Activated naive CD8-positive, alpha-beta T cell treated with anti-CD3 and anti-CD28 coated beads for 36 hours (primary cell): ENCODE measurements at regions not wholly inside any gene's neighbourhood (a gene's known extent, or its start where the extent isn't known, plus 50 kb on each side); places are given as distances from the start of the nearest gene placed in this dataset.
"Not testable (repeated sequence)": the region's sequence is repeated elsewhere in the genome, so short reads cannot be mapped to it uniquely, and the experiment has no call there.

Experiments
- DNase-seq: peaks from one replicate; pipeline ENCODE4 v3.0.0; 2021
- H3K27ac Mint-ChIP-seq: one replicate; pipeline ENCODE4 v1.8.0; 2022; ENCODE audit warnings: mild to moderate bottlenecking, moderate library complexity, mixed read lengths
- H3K27me3 Mint-ChIP-seq: one replicate; pipeline ENCODE4 v1.8.0; 2022; ENCODE audit warnings: mild to moderate bottlenecking, mixed read lengths
- H3K36me3 Mint-ChIP-seq: one replicate; pipeline ENCODE4 v1.8.0; 2021; ENCODE audit warnings: mild to moderate bottlenecking, mixed read lengths
- H3K4me1 Mint-ChIP-seq: one replicate; pipeline ENCODE4 v1.8.0; 2021; ENCODE audit warnings: mixed read lengths
- H3K4me3 Mint-ChIP-seq: one replicate; pipeline ENCODE4 v1.8.0; 2022; ENCODE audit warnings: mild to moderate bottlenecking, moderate library complexity, mixed read lengths
- H3K9me3 Mint-ChIP-seq: one replicate; pipeline ENCODE4 v1.8.0; 2022; ENCODE audit warnings: mixed read lengths

- no peaks in the 10 kb centered on the region for H3K36me3 Mint-ChIP-seq
- no peaks in the 10 kb centered on the region for H3K27me3 Mint-ChIP-seq
- H3K9me3 Mint-ChIP-seq: no peaks in the 10 kb centered on the region
- DNase-seq: no peak
- H3K27ac Mint-ChIP-seq: no peak overlapping the region
- H3K4me1 Mint-ChIP-seq: no peaks in the 10 kb centered on the region
- no peak overlapping the region for H3K4me3 Mint-ChIP-seq
Observed at GRCh38 chr18:38789141-38789540, 1223.5 kb upstream of the CELF4 start.

- DNase-seq: no peak
- Mint-ChIP-seq H3K4me3 (no peak overlapping the region), H3K27ac (no peak overlapping the region), H3K4me1 (no peaks in the 10 kb centered on the region), H3K9me3 (no peaks in the 10 kb centered on the region), H3K27me3 (no peaks in the 10 kb centered on the region), H3K36me3 (no peaks in the 10 kb centered on the region)
Observed at GRCh38 chr18:38786906-38787305, 1221.3 kb upstream of the CELF4 start.

GRCh38 chr18:38771620-38772019 lies 1206.0 kb upstream of the CELF4 start:
- not testable (repeated sequence) for H3K36me3 Mint-ChIP-seq, H3K27me3 Mint-ChIP-seq, H3K9me3 Mint-ChIP-seq, DNase-seq, H3K27ac Mint-ChIP-seq, H3K4me1 Mint-ChIP-seq, H3K4me3 Mint-ChIP-seq

GRCh38 chr18:38768504-38768903 lies 1202.9 kb upstream of the CELF4 start:
- Mint-ChIP-seq H3K36me3 (no peaks in the 10 kb centered on the region), H3K9me3 (peaks cover 2% of the 10 kb centered on the region), H3K27ac (no peak overlapping the region), H3K27me3 (no peaks in the 10 kb centered on the region), H3K4me1 (no peaks in the 10 kb centered on the region), H3K4me3 (no peak overlapping the region)
- DNase-seq: no peak

GRCh38 chr18:38759457-38759856 lies 1193.9 kb upstream of the CELF4 start:
- Mint-ChIP-seq H3K4me3 (no peak overlapping the region), H3K27ac (no peak overlapping the region), H3K36me3 (no peaks in the 10 kb centered on the region), H3K9me3 (no peaks in the 10 kb centered on the region), H3K27me3 (peaks cover 20% of the 10 kb centered on the region), H3K4me1 (no peaks in the 10 kb centered on the region)
- no peak for DNase-seq

- H3K27ac Mint-ChIP-seq: no peak overlapping the region
- no peaks in the 10 kb centered on the region for H3K36me3 Mint-ChIP-seq
- H3K9me3 Mint-ChIP-seq: no peaks in the 10 kb centered on the region
- no peak overlapping the region for H3K4me3 Mint-ChIP-seq
- DNase-seq: no peak
- H3K27me3 Mint-ChIP-seq: peaks cover 20% of the 10 kb centered on the region
- peaks cover 2% of the 10 kb centered on the region for H3K4me1 Mint-ChIP-seq
Observed at GRCh38 chr18:38756436-38756835, 1190.8 kb upstream of the CELF4 start.

- Mint-ChIP-seq H3K36me3 (no peaks in the 10 kb centered on the region), H3K4me1 (peaks cover 2% of the 10 kb centered on the region), H3K4me3 (no peak overlapping the region), H3K9me3 (no peaks in the 10 kb centered on the region), H3K27me3 (peaks cover 11% of the 10 kb centered on the region), H3K27ac (no peak overlapping the region)
- DNase-seq: no peak
Observed at GRCh38 chr18:38752430-38752829, 1186.8 kb upstream of the CELF4 start.

- Mint-ChIP-seq H3K4me1 (peaks cover 2% of the 10 kb centered on the region), H3K27me3 (peaks cover 8% of the 10 kb centered on the region), H3K36me3 (no peaks in the 10 kb centered on the region), H3K4me3 (no peak overlapping the region), H3K9me3 (no peaks in the 10 kb centered on the region), H3K27ac (no peak overlapping the region)
- DNase-seq: no peak
Observed at GRCh38 chr18:38751898-38752297, 1186.3 kb upstream of the CELF4 start.

- Mint-ChIP-seq H3K36me3 (no peaks in the 10 kb centered on the region), H3K4me1 (peaks cover 2% of the 10 kb centered on the region), H3K27ac (no peak overlapping the region), H3K9me3 (no peaks in the 10 kb centered on the region), H3K4me3 (no peak overlapping the region), H3K27me3 (peaks cover 6% of the 10 kb centered on the region)
- DNase-seq: no peak
Observed at GRCh38 chr18:38751211-38751610, 1185.6 kb upstream of the CELF4 start.

GRCh38 chr18:38750751-38751150 lies 1185.2 kb upstream of the CELF4 start:
- Mint-ChIP-seq H3K9me3 (no peaks in the 10 kb centered on the region), H3K36me3 (no peaks in the 10 kb centered on the region)

GRCh38 chr18:38747153-38747552 lies 1181.6 kb upstream of the CELF4 start:
- no peaks in the 10 kb centered on the region for H3K9me3 Mint-ChIP-seq
- H3K4me3 Mint-ChIP-seq: no peak overlapping the region
- H3K4me1 Mint-ChIP-seq: no peaks in the 10 kb centered on the region
- H3K36me3 Mint-ChIP-seq: no peaks in the 10 kb centered on the region
- DNase-seq: no peak
- H3K27ac Mint-ChIP-seq: no peak overlapping the region
- peaks cover 6% of the 10 kb centered on the region for H3K27me3 Mint-ChIP-seq

More at GRCh38 chr18:38750751-38751150, 1185.2 kb upstream of the CELF4 start:
- Mint-ChIP-seq H3K27ac (no peak overlapping the region), H3K4me3 (no peak overlapping the region), H3K4me1 (peaks cover 2% of the 10 kb centered on the region), H3K27me3 (peaks cover 4% of the 10 kb centered on the region)
- DNase-seq: no peak

GRCh38 chr18:38720181-38720580 lies 1154.6 kb upstream of the CELF4 start:
- not testable (repeated sequence) for H3K9me3 Mint-ChIP-seq, H3K27me3 Mint-ChIP-seq, DNase-seq, H3K4me3 Mint-ChIP-seq, H3K4me1 Mint-ChIP-seq, H3K27ac Mint-ChIP-seq, H3K36me3 Mint-ChIP-seq

GRCh38 chr18:38718365-38718901 lies 1152.8 kb upstream of the CELF4 start:
- Mint-ChIP-seq H3K27ac (no peak overlapping the region), H3K9me3 (peaks cover 4% of the 10 kb centered on the region), H3K36me3 (no peaks in the 10 kb centered on the region), H3K27me3 (no peaks in the 10 kb centered on the region), H3K4me3 (no peak overlapping the region), H3K4me1 (no peaks in the 10 kb centered on the region)
- no peak for DNase-seq

- H3K27me3 Mint-ChIP-seq: peaks cover 5% of the 10 kb centered on the region
Observed at GRCh38 chr18:38709122-38709521, 1143.5 kb upstream of the CELF4 start.

GRCh38 chr18:38706373-38706772 lies 1140.8 kb upstream of the CELF4 start:
- H3K4me1 Mint-ChIP-seq: no peaks in the 10 kb centered on the region
- H3K36me3 Mint-ChIP-seq: no peaks in the 10 kb centered on the region
- H3K27me3 Mint-ChIP-seq: no peaks in the 10 kb centered on the region
- DNase-seq: no peak
- no peaks in the 10 kb centered on the region for H3K9me3 Mint-ChIP-seq
- no peak overlapping the region for H3K4me3 Mint-ChIP-seq
- no peak overlapping the region for H3K27ac Mint-ChIP-seq

More at GRCh38 chr18:38709122-38709521, 1143.5 kb upstream of the CELF4 start:
- DNase-seq: no peak
- Mint-ChIP-seq H3K9me3 (no peaks in the 10 kb centered on the region), H3K4me3 (no peak overlapping the region), H3K36me3 (no peaks in the 10 kb centered on the region), H3K27ac (no peak overlapping the region), H3K4me1 (no peaks in the 10 kb centered on the region)

- Mint-ChIP-seq H3K4me1 (peaks cover 2% of the 10 kb centered on the region), H3K27me3 (no peaks in the 10 kb centered on the region), H3K27ac (no peak overlapping the region), H3K9me3 (no peaks in the 10 kb centered on the region), H3K4me3 (no peak overlapping the region), H3K36me3 (no peaks in the 10 kb centered on the region)
- no peak for DNase-seq
Observed at GRCh38 chr18:38698088-38698487, 1132.5 kb upstream of the CELF4 start.
